Tibial nerve (tissue), 4 donors: ENCODE measurements at regions not wholly inside any gene's neighbourhood (a gene's known extent, or its start where the extent isn't known, plus 50 kb on each side); places are given as distances from the start of the nearest gene placed in this dataset.

Source experiments
- CTCF ChIP-seq, 5 experiments: fragments of 200-600 bp in 3 of 5; fragments of 450-650 bp in 2 of 5; sonication (generic) in 3 of 5; IDR thresholded peaks; one replicate each; pipeline ENCODE4 v1.5.1; 2016 to 2019; ENCODE audit warnings: antibody characterized with exemption in 5 of 5, mild to moderate bottlenecking in 3 of 5, moderate library complexity in 2 of 5
- EP300 ChIP-seq, 2 donors: sonication (generic); formaldehyde crosslinking; IDR thresholded peaks; one replicate each; pipeline ENCODE4 v1.6.1; 2017; ENCODE audit warnings: antibody characterized with exemption in 2 of 2, mild to moderate bottlenecking in 1 of 2
- POLR2A ChIP-seq, 2 donors: fragments of 450-650 bp; IDR thresholded peaks; one replicate each; pipeline ENCODE4 v1.6.1; 2017; ENCODE audit warnings: antibody characterized with exemption in 2 of 2, mild to moderate bottlenecking in 2 of 2, moderate library complexity in 2 of 2

GRCh38 chr6:170096191-170096802, 194.6 kb downstream of the DLL1 start:
- TF ChIP-seq CTCF (IDR thresholded peaks at IDR 0.05) (no peak), POLR2A (IDR thresholded peaks at IDR 0.05) (no peak), EP300 (IDR thresholded peaks at IDR 0.05) (no peak)
